Ovary (tissue), 7 donors: ENCODE measurements at regions not wholly inside any gene's neighbourhood (a gene's known extent, or its start where the extent isn't known, plus 50 kb on each side); places are given as distances from the start of the nearest gene placed in this dataset.
"Not testable (repeated sequence)": the region's sequence is repeated elsewhere in the genome, so short reads cannot be mapped to it uniquely, and the experiment has no call there.

Experiments used
- DNase-seq, 5 donors: peaks; one replicate each; pipeline ENCODE4 v3.0.0-alpha.2; 2019 to 2020
- H3K27ac ChIP-seq, 2 donors: fragments of 200-600 bp; one replicate each; pipeline versions ENCODE4 v1.5.1 to v1.8.0; 2019 to 2022
- H3K27me3 ChIP-seq: fragments of 200-600 bp; one replicate; pipeline ENCODE4 v1.8.0; 2022
- H3K36me3 ChIP-seq: fragments of 200-600 bp; sonication (generic); one replicate; pipeline ENCODE4 v1.5.1; 2019
- H3K4me1 ChIP-seq: one replicate; pipeline ENCODE4 v1.8.1; 2013; ENCODE audit warnings: mild to moderate bottlenecking, moderate library complexity; ENCODE audit not compliant: insufficient read depth
- H3K4me3 ChIP-seq: fragments of 200-600 bp; sonication (generic); one replicate; pipeline ENCODE4 v1.5.1; 2017
- H3K9me3 ChIP-seq, 2 donors: fragments of 200-600 bp in 1 of 2; sonication (generic) in 1 of 2; one replicate each; pipeline versions ENCODE4 v1.5.1 to v1.8.1; 2013 to 2019; ENCODE audit warnings: mild to moderate bottlenecking in 1 of 2, moderate library complexity in 1 of 2
- WGBS, 3 donors: extraction: QIAGEN DNeasy Blood & Tissue Kit in 1 of 3; methylation state at CpG; one replicate each; pipeline versions ENCODE4 v1.1.5 to v1.1.7; 2013 to 2017; 5-methylcytosine and 5-hydroxymethylcytosine counted together
- intact Hi-C, 4 donors: fragments of 100-400 bp; cut with DNase I; formaldehyde crosslinking; loops; one replicate each; pipeline versions ENCODE4 v1.11.0 to v1.15.1; 2022 to 2023
- donor health status: DM: no; HTN: no; CAD: no; lungs with moderate emphysema.
- donor health status: DM: no; HTN: no; CAD: no.
- donor health status: Bipolar disorder and iron deficiency.
- donor health status: DM: no; HTN: no; CAD: no.
- donor health status: DM: yes; HTN: yes; CAD: no.

DNA sequence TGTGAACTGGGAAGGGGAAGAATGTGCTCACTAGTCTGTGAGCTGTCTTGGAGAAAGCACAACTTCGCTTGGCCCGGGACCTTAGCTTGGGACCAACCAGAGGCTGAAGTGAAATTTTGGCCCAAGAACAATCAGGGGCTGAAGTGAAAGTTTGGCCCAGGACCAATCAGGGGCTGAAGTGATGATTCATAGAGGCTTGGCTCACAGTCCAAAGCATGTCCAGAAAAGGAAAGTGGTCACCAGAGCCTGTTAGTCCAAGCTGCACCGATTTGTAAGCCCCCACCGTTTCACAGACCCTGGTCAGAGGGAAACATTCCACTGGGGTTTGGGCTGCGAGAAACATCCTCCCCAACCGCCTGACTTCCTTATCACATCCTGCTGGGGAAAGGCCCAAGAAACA is 763.3 kb downstream of the SPATA31A7 start:
- WGBS, 3 donors = no CpG with 5 or more reads among the region's 6 CpGs
- DNase-seq = peak in 2 of 5 donors; percentile 59 to 61
- intact Hi-C loops = not testable (repeated sequence)

DNA sequence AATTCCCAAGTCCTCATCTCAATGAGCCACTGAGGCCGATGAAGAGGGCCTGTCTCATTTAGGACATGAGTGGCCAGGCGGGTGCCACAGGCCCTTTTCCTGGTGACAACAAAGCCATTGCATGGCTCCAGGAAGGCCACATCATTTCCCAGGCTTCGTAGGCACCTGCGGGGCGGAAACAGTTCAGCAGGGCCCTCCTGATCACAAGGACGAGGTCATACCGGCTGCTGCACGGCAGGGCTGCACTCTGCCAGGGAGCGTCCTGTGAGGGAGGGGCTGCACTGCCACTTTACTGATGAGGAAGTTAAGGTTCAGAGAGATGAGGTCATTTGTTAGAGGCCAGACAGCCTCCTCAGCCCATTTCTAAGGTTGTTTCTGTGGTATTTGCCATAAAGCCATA is 781.8 kb downstream of the SPATA31A7 start:
- H3K4me3 ChIP-seq, DNase-seq, H3K4me1 ChIP-seq, H3K27me3 ChIP-seq, H3K9me3 ChIP-seq, H3K36me3 ChIP-seq, intact Hi-C loops, H3K27ac ChIP-seq: not testable (repeated sequence)
- 86 to 96% methylated on average over 7 to 8 of the region's 9 CpGs; no CpG with 5 or more reads in 1 of the 3 donors for WGBS, 3 donors

More for the DNA sequence above, 763.3 kb downstream of the SPATA31A7 start:
- H3K27ac ChIP-seq, H3K9me3 ChIP-seq, H3K4me3 ChIP-seq, H3K27me3 ChIP-seq, H3K36me3 ChIP-seq, H3K4me1 ChIP-seq: not testable (repeated sequence)

DNA sequence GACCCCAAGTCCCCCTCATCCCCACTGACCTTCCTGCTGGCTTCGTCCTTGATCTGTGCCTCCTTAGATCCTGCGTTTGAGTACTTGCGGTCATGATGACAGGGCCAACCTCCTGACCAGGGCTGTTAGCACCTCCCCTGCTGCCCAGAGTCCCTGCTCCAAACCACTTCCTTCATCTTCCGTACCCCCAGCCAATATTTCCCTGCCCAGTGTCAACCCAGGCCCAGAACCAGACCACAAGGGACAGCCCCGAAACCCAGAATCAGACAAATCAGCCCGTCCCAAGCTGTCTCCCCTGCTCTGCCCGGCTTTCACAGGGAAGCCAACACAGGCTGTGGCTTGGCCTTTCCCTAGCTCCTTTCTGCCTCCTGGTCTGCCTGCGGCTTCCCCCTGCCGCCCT is 784.7 kb downstream of the SPATA31A7 start:
- DNase-seq, H3K36me3 ChIP-seq, H3K27ac ChIP-seq, intact Hi-C loops, H3K4me1 ChIP-seq, H3K27me3 ChIP-seq, H3K9me3 ChIP-seq, H3K4me3 ChIP-seq: not testable (repeated sequence)
- 85 to 93% (median 85%) methylated on average over 5 to 6 of the region's 9 CpGs for WGBS, 3 donors

DNA sequence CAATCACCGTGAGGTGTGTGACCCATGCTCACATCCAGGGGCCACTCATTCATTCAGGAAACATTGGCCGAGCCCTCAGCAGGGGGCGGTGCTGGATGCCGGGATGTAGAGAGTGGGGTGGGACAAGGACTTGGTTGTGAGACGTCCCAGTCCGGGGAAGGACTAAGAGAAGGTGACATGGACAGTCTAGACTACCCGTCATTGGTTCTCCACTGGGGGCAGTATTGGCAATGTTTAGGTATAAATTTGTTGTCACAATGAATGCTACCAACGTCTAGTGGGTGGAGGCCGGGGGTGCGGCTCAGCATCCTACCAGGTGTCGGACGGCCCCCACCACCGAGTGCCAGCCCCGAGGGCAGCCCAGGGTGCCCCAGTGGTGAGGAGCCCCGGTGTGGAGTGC is 786.5 kb downstream of the SPATA31A7 start:
- WGBS, 3 donors = 74 to 100% (median 84%) methylated on average over 2 to 6 of the region's 15 CpGs
- H3K36me3 ChIP-seq, intact Hi-C loops, H3K27me3 ChIP-seq, H3K27ac ChIP-seq, H3K4me3 ChIP-seq, H3K4me1 ChIP-seq, H3K9me3 ChIP-seq, DNase-seq: not testable (repeated sequence)

DNA sequence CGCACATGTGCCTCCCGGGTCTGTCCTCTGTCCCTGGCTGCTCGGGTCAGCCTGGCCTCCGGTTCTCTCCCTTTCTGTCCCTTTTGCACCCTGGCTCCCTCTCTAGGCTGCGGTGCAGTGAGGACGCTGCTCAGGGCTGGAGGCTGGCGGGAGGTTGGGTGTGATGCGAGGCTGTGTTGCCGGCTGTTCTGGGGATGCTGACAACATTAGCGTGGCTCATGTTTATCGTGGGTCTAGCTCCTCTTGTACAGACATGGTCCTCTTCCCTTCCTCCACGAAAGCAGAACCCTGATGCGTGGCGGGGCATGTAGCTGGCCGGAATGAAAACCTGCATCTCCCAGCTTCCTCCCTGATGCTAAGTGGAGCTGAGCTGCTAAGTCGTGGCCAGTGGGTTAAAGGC is 792.9 kb downstream of the SPATA31A7 start:
- H3K27ac ChIP-seq, intact Hi-C loops, H3K27me3 ChIP-seq, H3K4me1 ChIP-seq, H3K9me3 ChIP-seq, H3K36me3 ChIP-seq, DNase-seq, H3K4me3 ChIP-seq: not testable (repeated sequence)
- 83 to 90% (median 87%) methylated on average over 12 to 13 of the region's 16 CpGs for WGBS, 3 donors

DNA sequence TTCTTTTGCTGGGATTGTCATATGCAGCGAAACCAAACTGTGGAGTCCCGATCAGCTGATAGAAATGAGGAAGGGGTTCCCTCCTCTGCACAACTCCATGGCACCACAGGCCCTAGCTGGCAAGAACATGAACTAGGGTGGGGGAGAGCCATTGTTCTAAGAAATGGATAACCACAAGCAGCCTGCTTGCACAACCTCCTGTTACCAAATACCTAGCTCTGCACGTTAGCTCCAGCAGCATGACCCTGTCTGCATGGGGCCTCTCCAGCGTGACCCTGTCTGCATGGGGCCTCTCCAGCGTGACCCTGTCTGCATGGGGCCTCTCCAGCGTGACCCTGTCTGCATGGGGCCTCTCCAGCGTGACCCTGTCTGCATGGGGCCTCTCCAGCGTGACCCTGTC is 793.6 kb downstream of the SPATA31A7 start:
- H3K36me3 ChIP-seq, H3K27me3 ChIP-seq, H3K4me1 ChIP-seq, H3K27ac ChIP-seq, intact Hi-C loops, H3K4me3 ChIP-seq, DNase-seq, H3K9me3 ChIP-seq: not testable (repeated sequence)
- 59 to 100% methylated on average over 1 to 2 of the region's 8 CpGs; no CpG with 5 or more reads in 1 of the 3 donors for WGBS, 3 donors

DNA sequence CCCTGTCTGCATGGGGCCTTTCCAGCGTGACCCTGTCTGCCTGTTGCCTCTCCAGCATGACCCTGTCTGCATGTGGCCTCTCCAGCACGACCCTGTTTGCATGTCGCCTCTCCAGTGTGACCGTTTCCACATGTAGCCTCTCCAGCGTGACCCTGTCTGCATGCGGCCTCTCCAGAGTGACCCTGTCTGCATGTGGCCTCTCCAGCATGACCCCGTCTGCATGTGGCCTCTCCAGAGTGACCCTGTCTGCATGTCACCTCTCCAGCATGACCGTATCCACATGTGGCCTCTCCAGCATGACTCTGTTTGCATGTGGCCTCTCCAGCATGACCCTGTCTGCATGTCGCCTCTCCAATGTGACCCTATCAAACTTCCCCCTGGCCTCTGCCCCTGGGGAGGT is 794.1 kb downstream of the SPATA31A7 start:
- intact Hi-C loops = not testable (repeated sequence)
- WGBS, 3 donors = 78 to 88% (median 83%) methylated on average over 8 to 9 of the region's 9 CpGs

DNA sequence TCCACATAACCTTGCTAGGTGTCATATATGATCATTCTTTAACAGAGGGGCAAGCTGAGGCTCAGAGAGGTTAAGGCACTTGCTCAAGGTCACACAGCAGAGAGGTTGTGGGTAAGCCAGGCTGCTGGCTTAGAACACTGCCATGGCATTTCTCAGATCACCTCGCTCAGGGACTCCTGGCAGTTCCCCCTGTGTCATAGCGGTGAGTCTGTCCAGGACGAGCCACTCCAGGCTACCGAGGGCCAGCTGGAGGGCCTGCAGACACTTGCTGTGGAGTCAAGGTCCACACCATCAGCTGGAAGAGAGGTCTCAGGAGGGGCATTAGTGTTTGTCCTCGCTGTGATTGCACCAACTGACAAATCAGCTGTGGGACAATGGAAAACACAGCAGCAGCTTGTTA is 794.7 kb downstream of the SPATA31A7 start:
- DNase-seq, H3K27ac ChIP-seq, intact Hi-C loops, H3K36me3 ChIP-seq, H3K9me3 ChIP-seq, H3K27me3 ChIP-seq, H3K4me3 ChIP-seq, H3K4me1 ChIP-seq: not testable (repeated sequence)
- 73 to 86% (median 81%) methylated on average over 2 to 5 of the region's 5 CpGs for WGBS, 3 donors

More for the DNA sequence above, 794.1 kb downstream of the SPATA31A7 start:
- H3K36me3 ChIP-seq, DNase-seq, H3K27me3 ChIP-seq, H3K4me1 ChIP-seq, H3K27ac ChIP-seq, H3K9me3 ChIP-seq, H3K4me3 ChIP-seq: not testable (repeated sequence)

DNA sequence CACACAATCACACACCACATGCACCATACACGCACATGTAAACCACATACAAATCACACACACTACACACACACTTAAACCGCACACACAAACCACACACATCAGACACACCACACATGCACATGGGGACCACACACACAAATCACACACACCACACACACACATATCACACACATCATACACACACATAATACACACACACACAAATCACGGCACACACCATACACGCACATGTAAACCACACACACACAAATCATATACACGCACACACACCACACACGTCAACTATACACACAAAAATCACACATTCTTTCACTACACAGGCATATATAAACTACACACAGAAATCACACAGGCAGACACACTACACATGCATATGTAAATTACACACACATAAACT is 802.3 kb downstream of the SPATA31A7 start:
- WGBS, 3 donors = 79 to 96% (median 95%) methylated on average over 5 of the region's 6 CpGs
- H3K36me3 ChIP-seq, H3K4me1 ChIP-seq, H3K27ac ChIP-seq, H3K27me3 ChIP-seq, DNase-seq, intact Hi-C loops, H3K4me3 ChIP-seq, H3K9me3 ChIP-seq: not testable (repeated sequence)

DNA sequence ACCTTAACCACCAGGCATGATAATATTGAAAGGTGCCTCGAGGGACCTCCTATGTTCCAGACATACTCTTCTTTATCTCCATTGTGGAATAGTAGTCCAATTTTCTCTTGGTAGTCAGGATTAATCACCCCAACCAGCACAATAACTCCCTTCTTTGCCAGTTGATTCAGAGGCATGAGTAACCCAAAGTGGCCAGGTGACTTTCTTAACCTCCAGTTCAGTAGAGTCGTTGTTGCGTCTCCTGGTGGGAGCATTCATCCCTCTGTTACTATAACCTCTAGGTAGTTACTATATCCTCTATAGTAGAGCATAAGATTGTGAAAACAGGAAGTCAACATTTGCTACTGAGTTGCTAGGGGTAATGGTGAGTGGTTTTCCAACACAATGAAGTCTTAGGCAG is 842.6 kb downstream of the SPATA31A7 start:
- WGBS, 3 donors = no CpG with 5 or more reads among the region's 3 CpGs
- intact Hi-C loops, H3K4me3 ChIP-seq, DNase-seq, H3K9me3 ChIP-seq, H3K27me3 ChIP-seq, H3K36me3 ChIP-seq, H3K4me1 ChIP-seq, H3K27ac ChIP-seq: not testable (repeated sequence)

DNA sequence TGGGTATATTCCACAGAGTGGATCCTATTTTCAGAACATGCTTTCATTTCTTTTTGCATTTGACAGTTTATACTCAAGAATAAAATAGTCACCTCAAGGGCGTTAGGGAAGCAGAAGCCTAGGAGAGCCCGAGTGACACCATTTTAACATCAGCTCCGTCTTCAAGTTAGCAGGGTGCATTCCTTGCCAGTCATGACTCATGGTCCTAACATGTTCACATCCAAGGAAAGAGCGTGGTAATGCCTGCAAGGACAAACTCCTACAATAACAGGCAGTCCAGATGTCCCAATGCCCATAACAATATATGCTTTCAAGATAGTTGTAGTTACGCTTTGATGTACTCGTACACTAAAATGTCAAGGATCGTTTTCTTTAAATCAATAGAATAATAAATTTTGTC is 848.4 kb downstream of the SPATA31A7 start:
- H3K27ac ChIP-seq, DNase-seq, H3K4me3 ChIP-seq, H3K4me1 ChIP-seq, H3K9me3 ChIP-seq, intact Hi-C loops, H3K27me3 ChIP-seq, H3K36me3 ChIP-seq: not testable (repeated sequence)
- WGBS, 3 donors = no CpG with 5 or more reads among the region's 7 CpGs

DNA sequence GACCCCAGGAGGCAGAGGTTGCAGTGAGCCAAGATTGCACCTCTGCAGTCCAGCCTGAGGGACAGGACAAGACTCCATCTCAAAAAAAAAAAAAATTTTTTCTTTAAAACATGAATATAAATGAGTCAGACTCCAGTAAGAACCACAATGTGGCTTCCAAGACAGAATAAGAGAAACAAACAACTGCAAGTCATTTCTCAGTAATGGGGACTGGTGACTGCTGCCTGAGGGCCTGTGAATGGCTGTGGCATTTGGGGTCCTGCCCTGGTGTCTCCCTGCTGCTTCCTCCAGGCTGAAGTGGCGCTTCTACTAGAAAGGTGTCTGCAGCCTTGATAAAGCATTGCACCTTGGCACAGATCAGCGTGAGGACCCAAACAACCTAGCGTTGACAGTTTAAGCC is 868.3 kb downstream of the SPATA31A7 start:
- H3K36me3 ChIP-seq, H3K4me1 ChIP-seq, H3K4me3 ChIP-seq, intact Hi-C loops, H3K27me3 ChIP-seq, DNase-seq, H3K27ac ChIP-seq, H3K9me3 ChIP-seq: not testable (repeated sequence)
- no CpG with 5 or more reads among the region's 3 CpGs for WGBS, 3 donors

DNA sequence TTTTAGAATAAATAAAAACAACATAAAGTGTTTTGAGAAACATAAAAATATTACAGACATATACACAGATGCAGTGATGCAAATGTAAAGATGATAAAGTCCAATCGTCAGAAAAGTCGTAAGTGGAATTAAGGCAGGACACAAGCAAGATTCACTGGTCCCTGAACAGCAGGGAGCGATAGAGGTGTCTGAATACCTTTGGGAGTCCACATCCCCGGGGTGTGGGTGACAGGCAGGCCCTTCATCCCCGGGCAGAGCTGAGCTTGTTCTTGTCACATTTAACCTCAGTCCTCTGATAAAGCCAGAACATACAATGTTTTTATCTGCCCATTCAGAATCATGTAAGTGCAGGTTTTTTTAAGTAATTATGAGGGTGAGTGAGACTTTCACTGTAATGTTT is 881.2 kb downstream of the SPATA31A7 start:
- H3K27ac ChIP-seq, H3K36me3 ChIP-seq, DNase-seq, H3K27me3 ChIP-seq, H3K9me3 ChIP-seq, H3K4me1 ChIP-seq, intact Hi-C loops, H3K4me3 ChIP-seq: not testable (repeated sequence)
- no CpG with 5 or more reads among the region's 5 CpGs for WGBS, 3 donors
